Liver (tissue), 8 donors: ENCODE measurements at regions not wholly inside any gene's neighbourhood (a gene's known extent, or its start where the extent isn't known, plus 50 kb on each side); places are given as distances from the start of the nearest gene placed in this dataset.

ENCODE experiments used
- DNase-seq: peaks from one replicate; pipeline ENCODE4 v3.0.0-alpha.2; 2017; ENCODE audit warnings: low spot score
- H3K27ac ChIP-seq, 2 donors: one replicate each; pipeline ENCODE4 v1.7.0; 2013; ENCODE audit warnings: inconsistent platforms in 2 of 2, low read length in 2 of 2, control low read depth in 1 of 2, low read depth in 1 of 2, mild to moderate bottlenecking in 1 of 2
- H3K27me3 ChIP-seq, 4 donors: one replicate each; pipeline versions ENCODE4 v1.6.1 to v1.7.0; 2013; ENCODE audit warnings: low read length in 3 of 4, inconsistent platforms in 1 of 4, mild to moderate bottlenecking in 1 of 4, moderate library complexity in 1 of 4; ENCODE audit not compliant: control insufficient read depth in 4 of 4, insufficient read depth in 4 of 4
- H3K36me3 ChIP-seq, 4 donors: one replicate each; pipeline versions ENCODE4 v1.6.1 to v1.7.0; 2013; ENCODE audit warnings: low read length in 3 of 4, mild to moderate bottlenecking in 3 of 4, low read depth in 1 of 4, moderate library complexity in 1 of 4; ENCODE audit not compliant: control insufficient read depth in 4 of 4, insufficient read depth in 3 of 4
- H3K4me1 ChIP-seq, 4 donors: one replicate each; pipeline versions ENCODE4 v1.6.1 to v1.7.0; 2013; ENCODE audit warnings: low read length in 3 of 4, mild to moderate bottlenecking in 3 of 4, moderate library complexity in 1 of 4; ENCODE audit not compliant: control insufficient read depth in 4 of 4, insufficient read depth in 4 of 4
- H3K4me3 ChIP-seq, 3 donors: one replicate each; pipeline versions ENCODE4 v1.6.1 to v1.7.0; 2013; ENCODE audit warnings: low read length in 3 of 3, control low read depth in 1 of 3, low read depth in 1 of 3, mild to moderate bottlenecking in 1 of 3
- H3K9ac ChIP-seq, 2 donors: one replicate each; pipeline ENCODE4 v1.7.0; 2013; ENCODE audit warnings: low read length in 2 of 2, mild to moderate bottlenecking in 2 of 2, moderate library complexity in 2 of 2, control low read depth in 1 of 2, low read depth in 1 of 2
- H3K9me3 ChIP-seq, 4 donors: one replicate each; pipeline versions ENCODE4 v1.6.1 to v1.7.0; 2013; ENCODE audit warnings: low read length in 3 of 4; ENCODE audit not compliant: control insufficient read depth in 4 of 4
- ATF3 ChIP-seq: IDR thresholded peaks from 2 replicates; pipeline ENCODE4 v1.6.1; 2016; ENCODE audit warnings: antibody characterized with exemption
- EGR1 ChIP-seq, 2 donors: IDR thresholded peaks; 2 replicates each; pipeline ENCODE4 v1.6.1; 2016 to 2018; ENCODE audit warnings: antibody characterized with exemption in 2 of 2, low read depth in 2 of 2
- FOXA1 ChIP-seq: IDR thresholded peaks from 2 replicates; pipeline ENCODE4 v1.6.1; 2016; ENCODE audit warnings: antibody characterized with exemption
- FOXA2 ChIP-seq: IDR thresholded peaks from 2 replicates; pipeline ENCODE4 v1.6.1; 2016; ENCODE audit warnings: antibody characterized with exemption
- HNF4G ChIP-seq: IDR thresholded peaks from 2 replicates; pipeline ENCODE4 v1.6.1; 2016; ENCODE audit warnings: antibody characterized with exemption
- MAX ChIP-seq: IDR thresholded peaks from 2 replicates; pipeline ENCODE4 v1.6.1; 2016; ENCODE audit warnings: antibody characterized with exemption
- NR2F2 ChIP-seq: IDR thresholded peaks from 2 replicates; pipeline ENCODE4 v1.6.1; 2016; ENCODE audit warnings: antibody characterized with exemption
- RAD21 ChIP-seq, 2 donors: IDR thresholded peaks; 2 replicates each; pipeline ENCODE4 v1.6.1; 2016; ENCODE audit warnings: antibody characterized with exemption in 2 of 2, mild to moderate bottlenecking in 2 of 2
- RXRA ChIP-seq, 2 donors: IDR thresholded peaks; 2 replicates each; pipeline ENCODE4 v1.6.1; 2017 to 2018; ENCODE audit warnings: antibody characterized with exemption in 2 of 2, mild to moderate bottlenecking in 1 of 2
- SP1 ChIP-seq: IDR thresholded peaks from 2 replicates; pipeline ENCODE4 v1.6.1; 2018; ENCODE audit warnings: antibody characterized with exemption, mild to moderate bottlenecking
- TAF1 ChIP-seq: conservative IDR thresholded peaks from 2 replicates; pipeline ENCODE4 v1.6.1; 2016; ENCODE audit warnings: antibody characterized with exemption, mild to moderate bottlenecking
- YY1 ChIP-seq: IDR thresholded peaks from 2 replicates; pipeline ENCODE4 v1.6.1; 2016; ENCODE audit warnings: antibody characterized with exemption, mild to moderate bottlenecking
- ZBTB33 ChIP-seq: IDR thresholded peaks from 2 replicates; pipeline ENCODE4 v1.6.1; 2016; ENCODE audit warnings: antibody characterized with exemption
- WGBS: extraction: QIAGEN DNeasy Blood & Tissue Kit; methylation state at CpG from one replicate; pipeline ENCODE4 v1.1.7; 2013; 5-methylcytosine and 5-hydroxymethylcytosine counted together
- TF ChIP-seq, protein P1 (sequence below): fragments of 150-350 bp; IDR thresholded peaks from 2 replicates; pipeline ENCODE4 v1.5.1; 2017; ENCODE audit warnings: improper control_type of control experiment, low read depth, low read length; ENCODE audit not compliant: missing input control
- donor health status: healthy.
- donor health status: healthy.
- donor health status: healthy.
- donor health status: healthy.
- donor health status: healthy.

GRCh38 chr16:65817799-65818198 lies 548.7 kb upstream of the CDH5 start:
- TF ChIP-seq ZBTB33 (no peak), HNF4G (no peak), FOXA2 (no peak), FOXA1 (no peak), MAX (no peak), NR2F2 (no peak), RXRA (IDR thresholded peaks at IDR 0.05) (no peak), SP1 (no peak)
- TF ChIP-seq, protein P1, sequence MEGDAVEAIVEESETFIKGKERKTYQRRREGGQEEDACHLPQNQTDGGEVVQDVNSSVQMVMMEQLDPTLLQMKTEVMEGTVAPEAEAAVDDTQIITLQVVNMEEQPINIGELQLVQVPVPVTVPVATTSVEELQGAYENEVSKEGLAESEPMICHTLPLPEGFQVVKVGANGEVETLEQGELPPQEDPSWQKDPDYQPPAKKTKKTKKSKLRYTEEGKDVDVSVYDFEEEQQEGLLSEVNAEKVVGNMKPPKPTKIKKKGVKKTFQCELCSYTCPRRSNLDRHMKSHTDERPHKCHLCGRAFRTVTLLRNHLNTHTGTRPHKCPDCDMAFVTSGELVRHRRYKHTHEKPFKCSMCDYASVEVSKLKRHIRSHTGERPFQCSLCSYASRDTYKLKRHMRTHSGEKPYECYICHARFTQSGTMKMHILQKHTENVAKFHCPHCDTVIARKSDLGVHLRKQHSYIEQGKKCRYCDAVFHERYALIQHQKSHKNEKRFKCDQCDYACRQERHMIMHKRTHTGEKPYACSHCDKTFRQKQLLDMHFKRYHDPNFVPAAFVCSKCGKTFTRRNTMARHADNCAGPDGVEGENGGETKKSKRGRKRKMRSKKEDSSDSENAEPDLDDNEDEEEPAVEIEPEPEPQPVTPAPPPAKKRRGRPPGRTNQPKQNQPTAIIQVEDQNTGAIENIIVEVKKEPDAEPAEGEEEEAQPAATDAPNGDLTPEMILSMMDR = no peak
- Histone ChIP-seq H3K36me3 (no peaks in the 10 kb centered on the region), H3K9me3 (no peaks in the 10 kb centered on the region), H3K9ac (no peak overlapping the region), H3K4me3 (no peak overlapping the region), H3K27me3 (peaks cover 0 to 2% (median 0%) of the 10 kb centered on the region in 4 donors), H3K4me1 (no peaks in the 10 kb centered on the region), H3K27ac (no peak overlapping the region)
- DNase-seq = no peak
- WGBS = 91% methylated on average over 2 of the region's 2 CpGs

DNA sequence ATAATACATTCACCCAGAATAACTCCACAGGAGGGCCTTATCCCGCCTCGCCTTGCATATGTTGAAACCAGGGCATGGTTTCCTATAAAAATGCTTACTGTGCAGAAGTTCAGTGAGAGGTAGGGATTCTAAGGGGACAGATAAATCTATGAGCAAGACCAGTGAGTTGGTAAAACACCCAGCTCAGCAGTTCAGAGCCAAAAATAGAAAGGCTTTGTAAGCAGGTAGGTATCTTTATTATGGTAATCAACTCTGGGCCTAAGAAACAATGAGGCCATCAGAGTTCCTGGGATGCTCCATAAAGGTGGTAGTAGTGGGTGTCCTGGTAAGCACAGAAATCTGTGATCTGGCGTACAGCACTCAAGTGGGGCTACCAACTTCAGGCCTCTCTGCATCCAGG lies 549.4 kb upstream of the CDH5 start:
- Histone ChIP-seq H3K27ac (no peak overlapping the region), H3K4me3 (no peak overlapping the region), H3K9me3 (no peaks in the 10 kb centered on the region), H3K9ac (no peak overlapping the region), H3K27me3 (peaks cover 0 to 2% (median 0%) of the 10 kb centered on the region in 4 donors), H3K4me1 (no peaks in the 10 kb centered on the region), H3K36me3 (no peaks in the 10 kb centered on the region)
- TF ChIP-seq NR2F2 = no peak
- no peak for TF ChIP-seq MAX
- TF ChIP-seq FOXA1 = no peak
- no peak for TF ChIP-seq RXRA (IDR thresholded peaks at IDR 0.05)
- no peak for TF ChIP-seq RAD21 (IDR thresholded peaks at IDR 0.05)
- no peak for TF ChIP-seq FOXA2
- TF ChIP-seq, protein P1 = no peak
- TF ChIP-seq TAF1 = no peak
- no peak for TF ChIP-seq EGR1 (IDR thresholded peaks at IDR 0.05; ENCODE audit: low read depth in 2 of 2)
- no peak for TF ChIP-seq YY1
- no peak for TF ChIP-seq ATF3
- DNase-seq = no peak
- WGBS = 79% methylated on average over 3 of the region's 3 CpGs
